ENCODE measurements at regions not wholly inside any gene's neighbourhood (a gene's known extent, or its start where the extent isn't known, plus 50 kb on each side); places are given as distances from the start of the nearest gene placed in this dataset.

- Histone ChIP-seq H3K27me3 (no peaks in the 10 kb centered on the region), H3K4me1 (ENCODE audit: control insufficient read depth in 1 of 2, insufficient read depth in 1 of 2, low read depth in 1 of 2, low read length in 1 of 2) (peaks cover 7 to 15% of the 10 kb centered on the region in 2 experiments), H3K36me3 (no peaks in the 10 kb centered on the region), H3K27ac (no peak overlapping the region), H3K9me3 (no peaks in the 10 kb centered on the region), H3K4me3 (ENCODE audit: low read depth in 1 of 2, low read length in 1 of 2) (no peak overlapping the region)
- TF ChIP-seq, protein P1, sequence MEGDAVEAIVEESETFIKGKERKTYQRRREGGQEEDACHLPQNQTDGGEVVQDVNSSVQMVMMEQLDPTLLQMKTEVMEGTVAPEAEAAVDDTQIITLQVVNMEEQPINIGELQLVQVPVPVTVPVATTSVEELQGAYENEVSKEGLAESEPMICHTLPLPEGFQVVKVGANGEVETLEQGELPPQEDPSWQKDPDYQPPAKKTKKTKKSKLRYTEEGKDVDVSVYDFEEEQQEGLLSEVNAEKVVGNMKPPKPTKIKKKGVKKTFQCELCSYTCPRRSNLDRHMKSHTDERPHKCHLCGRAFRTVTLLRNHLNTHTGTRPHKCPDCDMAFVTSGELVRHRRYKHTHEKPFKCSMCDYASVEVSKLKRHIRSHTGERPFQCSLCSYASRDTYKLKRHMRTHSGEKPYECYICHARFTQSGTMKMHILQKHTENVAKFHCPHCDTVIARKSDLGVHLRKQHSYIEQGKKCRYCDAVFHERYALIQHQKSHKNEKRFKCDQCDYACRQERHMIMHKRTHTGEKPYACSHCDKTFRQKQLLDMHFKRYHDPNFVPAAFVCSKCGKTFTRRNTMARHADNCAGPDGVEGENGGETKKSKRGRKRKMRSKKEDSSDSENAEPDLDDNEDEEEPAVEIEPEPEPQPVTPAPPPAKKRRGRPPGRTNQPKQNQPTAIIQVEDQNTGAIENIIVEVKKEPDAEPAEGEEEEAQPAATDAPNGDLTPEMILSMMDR (IDR thresholded peaks at IDR 0.05): no peak
Observed at GRCh38 chr15:79373113-79373512, 59.0 kb upstream of the MINAR1 start.

- no peak overlapping the region for H3K4me3 ChIP-seq (ENCODE audit: low read depth in 1 of 2, low read length in 1 of 2)
- peaks cover 7 to 15% of the 10 kb centered on the region in 2 experiments for H3K4me1 ChIP-seq (ENCODE audit: control insufficient read depth in 1 of 2, insufficient read depth in 1 of 2, low read depth in 1 of 2, low read length in 1 of 2)
- H3K9me3 ChIP-seq: no peaks in the 10 kb centered on the region
- H3K27ac ChIP-seq: no peak overlapping the region
- TF ChIP-seq, protein P1 (IDR thresholded peaks at IDR 0.05): no peak
- H3K36me3 ChIP-seq: no peaks in the 10 kb centered on the region
- no peaks in the 10 kb centered on the region for H3K27me3 ChIP-seq
Observed at GRCh38 chr15:79373728-79374127, 58.4 kb upstream of the MINAR1 start.

DNA sequence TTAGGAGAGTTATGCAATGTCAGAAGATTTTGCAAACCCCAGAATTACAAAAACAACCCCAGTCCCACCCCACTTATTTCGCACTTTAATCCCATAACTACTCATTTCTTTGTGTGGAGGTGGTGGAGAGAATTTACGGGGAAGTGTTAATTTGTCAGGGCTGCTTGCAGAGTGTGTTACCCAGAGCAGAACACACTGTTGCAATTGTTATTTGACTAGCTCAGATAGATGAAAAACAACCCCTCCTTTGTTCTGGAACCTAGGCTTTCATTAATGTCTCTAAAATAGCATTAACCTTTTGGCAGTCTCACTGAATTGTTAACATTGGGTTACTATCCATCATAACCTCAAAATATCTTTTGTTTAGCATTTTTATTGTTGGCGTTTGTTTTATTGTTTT is 55.8 kb upstream of the MINAR1 start:
- H3K27me3 ChIP-seq: no peaks in the 10 kb centered on the region
- H3K27ac ChIP-seq: no peak overlapping the region
- peaks cover 11 to 21% of the 10 kb centered on the region in 2 experiments for H3K4me1 ChIP-seq (ENCODE audit: control insufficient read depth in 1 of 2, insufficient read depth in 1 of 2, low read depth in 1 of 2, low read length in 1 of 2)
- no peaks in the 10 kb centered on the region for H3K9me3 ChIP-seq
- H3K4me3 ChIP-seq (ENCODE audit: low read depth in 1 of 2, low read length in 1 of 2): no peak overlapping the region
- TF ChIP-seq, protein P1 (IDR thresholded peaks at IDR 0.05): no peak
- no peaks in the 10 kb centered on the region for H3K36me3 ChIP-seq

DNA sequence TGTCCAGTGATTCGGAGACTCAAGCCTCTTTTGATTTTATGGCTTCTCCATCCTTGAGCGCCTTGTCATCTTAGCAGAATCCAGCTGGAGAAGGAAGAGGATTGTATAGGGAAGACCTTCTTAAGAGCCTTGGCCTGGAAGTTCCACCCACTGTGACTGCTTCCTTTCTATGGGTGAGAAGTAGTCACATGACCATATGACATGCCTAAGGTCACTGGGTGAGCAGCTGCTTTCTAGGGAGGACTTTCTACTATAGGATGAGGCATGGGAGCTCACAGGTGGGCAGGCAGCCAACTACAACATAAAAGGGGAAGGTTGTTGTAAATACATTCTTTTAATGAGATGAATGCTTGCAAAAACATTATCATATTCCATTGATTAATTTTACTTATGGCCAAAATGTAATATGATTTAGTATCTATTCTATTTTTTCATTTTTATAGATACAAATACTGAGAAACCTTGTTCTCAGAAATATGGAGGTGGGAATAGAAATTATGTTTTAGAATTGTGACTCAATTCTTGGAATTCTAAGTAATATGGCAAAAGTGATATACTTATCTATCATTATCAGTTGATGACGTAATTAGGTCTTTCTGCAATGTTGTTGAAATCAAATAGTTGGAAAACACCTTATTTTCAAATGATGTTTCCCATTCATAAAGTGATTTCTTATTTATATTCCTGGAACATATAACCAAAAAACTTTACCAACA is 53.6 kb upstream of the MINAR1 start:
- Histone ChIP-seq H3K9me3 (no peaks in the 10 kb centered on the region), H3K27ac (no peak overlapping the region), H3K36me3 (no peaks in the 10 kb centered on the region), H3K4me1 (ENCODE audit: control insufficient read depth in 1 of 2, insufficient read depth in 1 of 2, low read depth in 1 of 2, low read length in 1 of 2) (peaks cover 18 to 30% of the 10 kb centered on the region in 2 experiments), H3K27me3 (no peaks in the 10 kb centered on the region), H3K4me3 (ENCODE audit: low read depth in 1 of 2, low read length in 1 of 2) (no peak overlapping the region)
- TF ChIP-seq, protein P1 (IDR thresholded peaks at IDR 0.05): no peak

GRCh38 chr15:79380755-79381497 is 51.2 kb upstream of the MINAR1 start:
- Histone ChIP-seq H3K4me1 (ENCODE audit: control insufficient read depth in 1 of 2, insufficient read depth in 1 of 2, low read depth in 1 of 2, low read length in 1 of 2) (peaks cover 18 to 25% of the 10 kb centered on the region in 2 experiments), H3K36me3 (no peaks in the 10 kb centered on the region), H3K9me3 (no peaks in the 10 kb centered on the region), H3K27ac (no peak overlapping the region), H3K4me3 (ENCODE audit: low read depth in 1 of 2, low read length in 1 of 2) (no peak overlapping the region), H3K27me3 (no peaks in the 10 kb centered on the region)
- TF ChIP-seq, protein P1 (IDR thresholded peaks at IDR 0.05): peak; percentile 62

Data from neutrophil (primary cell).